Heart right ventricle (tissue), 16 donors: ENCODE measurements at regions not wholly inside any gene's neighbourhood (a gene's known extent, or its start where the extent isn't known, plus 50 kb on each side); places are given as distances from the start of the nearest gene placed in this dataset.
A peak's percentile ranks its signal among the peaks of the same experiment; 100 is the strongest.

Source experiments
- ATAC-seq, 8 donors: fragments of 200-7000 bp; cut with Tn5 transposase; one replicate each; pipeline ENCODE4 v1.9.1; 2020; ENCODE audit warnings: mild to moderate bottlenecking in 8 of 8, moderate library complexity in 8 of 8, moderate number of reproducible peaks in 1 of 8
- DNase-seq, 2 donors: peaks; one replicate each; pipeline ENCODE4 v3.0.0-alpha.2; 2020
- H3K27ac ChIP-seq, 10 donors: fragments of 200-600 bp; sonication (generic) in 2 of 10; one replicate each; pipeline versions ENCODE4 v1.5.0 to v1.8.0; 2020 to 2022; ENCODE audit warnings: mild to moderate bottlenecking in 3 of 10
- H3K27me3 ChIP-seq, 7 donors: fragments of 200-600 bp; one replicate each; pipeline ENCODE4 v1.8.0; 2021 to 2022; ENCODE audit warnings: mild to moderate bottlenecking in 2 of 7
- H3K36me3 ChIP-seq, 9 donors: fragments of 200-600 bp; sonication (generic) in 1 of 9; one replicate each; pipeline versions ENCODE4 v1.5.0 to v1.8.0; 2020 to 2022; ENCODE audit warnings: mild to moderate bottlenecking in 2 of 9
- H3K4me1 ChIP-seq, 9 donors: fragments of 200-600 bp; sonication (generic) in 1 of 9; one replicate each; pipeline versions ENCODE4 v1.5.0 to v1.8.0; 2020 to 2022; ENCODE audit warnings: mild to moderate bottlenecking in 4 of 9
- H3K4me3 ChIP-seq, 10 donors: fragments of 200-600 bp; sonication (generic) in 2 of 10; one replicate each; pipeline versions ENCODE4 v1.5.0 to v1.8.0; 2020 to 2022; ENCODE audit warnings: mild to moderate bottlenecking in 7 of 10, moderate library complexity in 2 of 10
- H3K9me3 ChIP-seq, 11 donors: fragments of 200-600 bp in 10 of 11; sonication (generic) in 2 of 11; one replicate each; pipeline versions ENCODE4 v1.5.0 to v1.8.0; 2013 to 2022; ENCODE audit warnings: mild to moderate bottlenecking in 2 of 11, control low read depth in 1 of 11, moderate library complexity in 1 of 11
- CTCF ChIP-seq, 9 donors: fragments of 200-600 bp; sonication (generic) in 2 of 9; IDR thresholded peaks; one replicate each; pipeline versions ENCODE4 v1.5.0 to v1.8.0; 2021 to 2022; ENCODE audit warnings: antibody characterized with exemption in 9 of 9, mild to moderate bottlenecking in 5 of 9, moderate library complexity in 1 of 9
- WGBS, 2 donors: extraction: QIAGEN DNeasy Blood & Tissue Kit; methylation state at CpG; one replicate each; pipeline ENCODE4 v1.1.7; 2013; ENCODE audit warnings: inconsistent platforms in 1 of 2; 5-methylcytosine and 5-hydroxymethylcytosine counted together
- intact Hi-C, 10 donors: fragments of 100-400 bp; cut with DNase I; formaldehyde crosslinking; loops; one replicate each; pipeline versions ENCODE4 v1.11.1 to v1.14.2; 2022
- donor health status: Arrhythmogenic right ventricular cardiomyopathy.
- donor health status: ischemic (EF 13 %, LVEDD 7.1; RV severe dilation, severe dysfunction).
- donor health status: healthy with polysubstance abuse.
- donor health status: DM: no; HTN: yes; CAD: no.
- donor health status: DM: no; HTN: no; CAD: no.
- donor health status: ischemic (EF 25% LVEDD 6.9; RV normal size, moderate dysfunction).
- donor health status: ischemic (EF 25% LVEDD 5.7; RV mildly dilated, moderate dysfunction).
- donor health status: healthy.
- donor health status: DM: yes; HTN: yes; CAD: no.
- donor health status: Ischemic cardiomyopathy.
- donor health status: ischemic (EF 35%, LVEDD 5.7; RV mildly dilated, moderate dysfunction).
- donor health status: nonischemic (EF 11% LVEDD 7.7; RV severe dilation, severe dysfunction).
- donor health status: DM: yes; HTN: yes; CAD: no.
- donor health status: PGD.
- donor health status: ischemic (EF 29% LVEDD 5.4; RV normal size, mild dysfunction).
- donor health status: nonischemic (EF 23%, LVEDD 6.1; RV moderate dilation, normal function).

GRCh38 chr2:188881434-188881833 is 92.7 kb upstream of the COL3A1 start:
- Histone ChIP-seq H3K27ac (no peak overlapping the region), H3K4me1 (peaks cover 0 to 4% (median 0%) of the 10 kb centered on the region in 9 donors), H3K27me3 (no peaks in the 10 kb centered on the region), H3K4me3 (no peak overlapping the region), H3K36me3 (no peaks in the 10 kb centered on the region), H3K9me3 (no peaks in the 10 kb centered on the region)
- ATAC-seq: no peak
- DNase-seq: no peak
- no peak for TF ChIP-seq CTCF (IDR thresholded peaks at IDR 0.05)
- intact Hi-C loops: loop anchor here in 1 of 10 donors (5.0 kb wide), 1 partner anchor 261 kb away; no protein-coding TSS in a partner anchor
- WGBS, 2 donors: 81 to 85% methylated on average over 1 of the region's 1 CpG

- Histone ChIP-seq H3K4me3 (no peak overlapping the region), H3K36me3 (no peaks in the 10 kb centered on the region), H3K4me1 (peaks cover 0 to 4% (median 0%) of the 10 kb centered on the region in 9 donors), H3K27me3 (no peaks in the 10 kb centered on the region), H3K27ac (peak overlapping the region in 1 of 10 donors; percentile 27), H3K9me3 (peaks cover 0 to 18% (median 4%) of the 10 kb centered on the region in 11 donors)
- intact Hi-C loops: loop anchor here in 1 of 10 donors (5.0 kb wide), 1 partner anchor 258 kb away; no protein-coding TSS in a partner anchor
- TF ChIP-seq CTCF (IDR thresholded peaks at IDR 0.05): no peak
- DNase-seq: no peak
- 66 to 88% methylated on average over 1 of the region's 1 CpG for WGBS, 2 donors
- no peak for ATAC-seq
These were observed 90.1 kb upstream of the COL3A1 start for GRCh38 chr2:188884046-188884445.

GRCh38 chr2:188884517-188884916 is 89.7 kb upstream of the COL3A1 start:
- WGBS, 2 donors: 92% methylated on average over 3 of the region's 3 CpGs
- DNase-seq (no peak), ATAC-seq (no peak)
- Histone ChIP-seq H3K4me3 (no peak overlapping the region), H3K36me3 (no peaks in the 10 kb centered on the region), H3K4me1 (peaks cover 0 to 4% (median 0%) of the 10 kb centered on the region in 9 donors), H3K27me3 (no peaks in the 10 kb centered on the region), H3K9me3 (peaks cover 0 to 22% (median 9%) of the 10 kb centered on the region in 11 donors), H3K27ac (peak overlapping the region in 1 of 10 donors; percentile 27)
- intact Hi-C loops: loop anchor here in 1 of 10 donors (5.0 kb wide), 1 partner anchor 258 kb away; no protein-coding TSS in a partner anchor
- no peak for TF ChIP-seq CTCF (IDR thresholded peaks at IDR 0.05)

- Histone ChIP-seq H3K9me3 (peaks cover 0 to 39% (median 10%) of the 10 kb centered on the region in 11 donors), H3K4me1 (peaks cover 0 to 5% (median 0%) of the 10 kb centered on the region in 9 donors), H3K27ac (no peak overlapping the region), H3K36me3 (no peaks in the 10 kb centered on the region), H3K27me3 (no peaks in the 10 kb centered on the region), H3K4me3 (no peak overlapping the region)
- ATAC-seq (no peak), DNase-seq (no peak)
- 96% methylated on average over 2 of the region's 2 CpGs for WGBS, 2 donors
- TF ChIP-seq CTCF (IDR thresholded peaks at IDR 0.05): no peak
- intact Hi-C loops: no loop called here
These were observed 85.0 kb upstream of the COL3A1 start for GRCh38 chr2:188889187-188889586.
